ENCODE measurements at regions not wholly inside any gene's neighbourhood (a gene's known extent, or its start where the extent isn't known, plus 50 kb on each side); places are given as distances from the start of the nearest gene placed in this dataset.
"Not testable (repeated sequence)": the region's sequence is repeated elsewhere in the genome, so short reads cannot be mapped to it uniquely, and the experiment has no call there.

GRCh38 chr9:78439866-78440830 lies 143.2 kb downstream of the PSAT1 start:
- DNase-seq = no peak
- Histone ChIP-seq H3K36me3 (no peaks in the 10 kb centered on the region), H3K27me3 (no peaks in the 10 kb centered on the region), H3K27ac (no peak overlapping the region), H3K4me1 (ENCODE audit: insufficient read depth) (peaks cover 2% of the 10 kb centered on the region), H3K9me3 (no peaks in the 10 kb centered on the region), H3K4me3 (no peak overlapping the region)
- TF ChIP-seq EP300 (IDR thresholded peaks at IDR 0.05) = no peak
- no peak for TF ChIP-seq POLR2A (IDR thresholded peaks at IDR 0.05)
- TF ChIP-seq CTCF (IDR thresholded peaks at IDR 0.05) = no peak
- intact Hi-C loops (cut with DNase I) = no loop called here
- 68 to 73% (median 70%) methylated on average over 10 of the region's 10 CpGs for WGBS, 3 donors

DNA sequence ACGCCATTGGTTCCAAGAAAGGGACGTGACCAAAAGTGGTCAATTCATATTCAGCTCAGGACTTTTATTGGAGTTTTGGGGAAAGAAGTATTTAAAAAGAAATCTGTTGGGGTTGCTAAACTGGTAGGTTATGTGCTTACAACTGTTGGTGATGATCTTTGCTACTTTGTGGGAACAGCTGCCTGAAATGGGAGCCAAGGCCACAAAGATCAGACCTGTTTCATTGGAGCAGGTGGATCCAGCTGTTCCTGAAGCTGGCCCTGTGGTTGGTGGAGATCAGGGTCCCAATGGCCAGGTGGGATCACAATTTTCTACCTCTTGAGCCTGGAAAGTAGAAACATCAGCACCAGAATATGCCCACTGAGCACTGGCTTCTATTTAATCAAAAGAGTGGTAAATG lies 144.5 kb downstream of the PSAT1 start:
- DNase-seq = no peak
- Histone ChIP-seq H3K27ac (no peak overlapping the region), H3K9me3 (no peaks in the 10 kb centered on the region), H3K4me1 (ENCODE audit: insufficient read depth) (peaks cover 2% of the 10 kb centered on the region), H3K27me3 (no peaks in the 10 kb centered on the region), H3K4me3 (no peak overlapping the region), H3K36me3 (no peaks in the 10 kb centered on the region)
- WGBS, 3 donors = 59 to 85% (median 72%) methylated on average over 2 of the region's 2 CpGs
- intact Hi-C loops (cut with DNase I) = no loop called here
- TF ChIP-seq EP300 (IDR thresholded peaks at IDR 0.05) (no peak), POLR2A (IDR thresholded peaks at IDR 0.05) (no peak), CTCF (IDR thresholded peaks at IDR 0.05) (no peak)

DNA sequence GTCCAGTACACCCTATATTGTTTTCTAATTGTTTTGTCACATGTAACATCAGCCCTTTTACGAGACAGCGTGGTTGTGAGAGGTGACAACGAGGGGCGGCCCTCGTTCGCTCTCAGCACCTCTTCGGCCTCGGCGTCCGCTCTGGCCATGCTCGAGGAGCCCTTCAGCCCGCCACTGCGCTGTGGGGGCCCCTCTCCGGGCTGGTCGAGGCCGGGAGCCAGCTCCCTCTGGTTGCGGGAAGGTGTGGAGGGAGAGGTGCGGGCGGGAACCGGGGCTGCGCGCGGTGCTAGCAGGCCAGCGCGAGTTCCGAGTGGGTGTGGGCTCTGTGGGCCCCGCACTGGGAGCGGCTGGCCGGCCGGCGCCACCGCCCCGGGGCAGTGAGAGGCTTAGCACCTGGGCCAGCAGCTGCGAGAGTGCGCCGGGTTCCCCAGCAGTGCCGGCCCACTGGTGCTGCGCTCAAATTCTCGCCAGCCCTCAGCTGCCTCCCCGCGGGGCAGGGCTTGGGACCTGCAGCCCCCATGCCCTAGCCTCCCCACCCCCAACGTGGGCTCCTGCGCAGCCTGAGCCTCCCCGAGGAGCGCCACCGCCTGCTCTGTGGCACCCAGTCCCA lies 145.0 kb downstream of the PSAT1 start:
- no peak for DNase-seq
- H3K36me3 ChIP-seq = no peaks in the 10 kb centered on the region
- no peak overlapping the region for H3K27ac ChIP-seq
- no peaks in the 10 kb centered on the region for H3K9me3 ChIP-seq
- no peaks in the 10 kb centered on the region for H3K27me3 ChIP-seq
- H3K4me1 ChIP-seq (ENCODE audit: insufficient read depth) = peaks cover 2% of the 10 kb centered on the region
- TF ChIP-seq CTCF (IDR thresholded peaks at IDR 0.05) (no peak), POLR2A (IDR thresholded peaks at IDR 0.05) (no peak)
- WGBS, 3 donors = 97 to 98% (median 97%) methylated on average over 38 to 46 of the region's 46 CpGs
- intact Hi-C loops (cut with DNase I) = no loop called here
- no peak overlapping the region for H3K4me3 ChIP-seq

DNA sequence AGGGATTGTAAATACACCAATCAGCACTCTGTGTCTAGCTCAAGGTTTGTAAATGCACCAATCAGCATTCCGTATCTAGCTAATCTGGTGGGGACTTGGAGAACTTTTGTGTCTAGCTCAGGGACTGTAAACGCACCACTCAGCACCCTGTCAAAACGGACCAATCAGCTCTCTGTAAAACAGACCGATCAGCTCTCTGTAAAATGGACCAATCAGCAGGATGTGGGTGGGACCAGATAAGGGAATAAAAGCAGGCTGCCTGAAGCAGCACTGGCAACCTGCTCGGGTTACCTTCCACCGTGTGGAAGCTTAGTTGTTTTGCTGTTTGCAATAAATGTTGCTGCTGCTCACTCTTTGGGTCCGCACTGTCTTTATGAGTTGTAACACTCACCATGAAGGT lies 145.7 kb downstream of the PSAT1 start:
- 85 to 91% (median 86%) methylated on average over 7 of the region's 7 CpGs for WGBS, 3 donors
- H3K27ac ChIP-seq; H3K36me3 ChIP-seq; intact Hi-C loops (cut with DNase I); H3K9me3 ChIP-seq; H3K4me3 ChIP-seq; H3K27me3 ChIP-seq; DNase-seq; H3K4me1 ChIP-seq (ENCODE audit: insufficient read depth): not testable (repeated sequence)

DNA sequence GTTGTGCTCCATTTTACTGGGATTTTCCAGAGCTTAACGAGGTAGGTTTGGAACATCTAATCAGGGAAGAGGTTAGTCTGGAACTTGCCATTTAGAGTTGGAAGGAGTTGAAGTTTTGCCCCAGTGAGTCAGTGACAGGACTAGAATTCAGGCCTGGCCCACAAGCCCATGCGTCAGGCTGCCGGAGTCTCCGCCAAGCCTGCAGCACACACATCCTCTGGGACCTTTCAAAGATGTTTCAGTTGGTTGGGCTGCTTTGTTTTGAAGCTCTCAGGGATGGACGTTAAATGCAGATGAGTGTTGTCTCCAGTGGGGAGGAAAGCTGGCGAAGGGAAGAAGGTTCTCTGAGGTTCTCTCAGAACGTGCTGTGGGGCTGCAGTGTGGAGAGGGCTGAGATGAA lies 147.0 kb downstream of the PSAT1 start:
- WGBS, 3 donors = 59 to 68% (median 68%) methylated on average over 7 of the region's 7 CpGs
- TF ChIP-seq POLR2A (IDR thresholded peaks at IDR 0.05) = no peak
- TF ChIP-seq CTCF (IDR thresholded peaks at IDR 0.05) = no peak
- TF ChIP-seq EP300 (IDR thresholded peaks at IDR 0.05) = no peak
- no peak overlapping the region for H3K27ac ChIP-seq
- no peak for DNase-seq
- H3K4me3 ChIP-seq = no peak overlapping the region
- no peaks in the 10 kb centered on the region for H3K9me3 ChIP-seq
- H3K36me3 ChIP-seq = no peaks in the 10 kb centered on the region
- H3K27me3 ChIP-seq = no peaks in the 10 kb centered on the region
- H3K4me1 ChIP-seq (ENCODE audit: insufficient read depth) = peaks cover 2% of the 10 kb centered on the region
- intact Hi-C loops (cut with DNase I) = no loop called here

Data from ovary (tissue), 7 donors.